ENCODE measurements at regions not wholly inside any gene's neighbourhood (a gene's known extent, or its start where the extent isn't known, plus 50 kb on each side); places are given as distances from the start of the nearest gene placed in this dataset.
"Not testable (repeated sequence)": the region's sequence is repeated elsewhere in the genome, so short reads cannot be mapped to it uniquely, and the experiment has no call there.

DNA sequence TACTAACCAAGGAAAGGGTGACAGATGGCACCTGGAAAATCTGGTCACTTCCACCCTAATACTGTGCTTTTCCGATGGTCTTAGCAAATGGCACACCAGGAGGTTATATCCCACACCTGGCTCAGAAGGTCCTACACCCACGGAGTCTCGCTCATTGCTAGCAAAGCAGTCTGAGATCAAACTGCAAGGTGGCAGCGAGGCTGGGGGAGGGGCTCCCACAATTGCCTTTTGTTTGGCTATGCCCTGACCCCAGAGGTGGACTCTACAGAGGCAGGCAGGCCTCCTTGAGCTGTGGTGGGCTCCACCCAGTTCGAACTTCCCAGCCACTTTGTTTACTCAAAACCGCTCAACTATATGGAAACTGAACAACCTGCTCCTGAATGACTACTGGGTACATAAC, 50.3 kb upstream of the UGT2B15 start:
- not testable (repeated sequence) for H3K4me2 ChIP-seq (ENCODE audit: low read length); H3K4me3 ChIP-seq (ENCODE audit: low read length); H2BK5ac ChIP-seq (ENCODE audit: low read length); H3K23ac ChIP-seq (ENCODE audit: low read length); H3K18ac ChIP-seq (ENCODE audit: low read length); H3K9ac ChIP-seq (ENCODE audit: low read length); H3K4me1 ChIP-seq (ENCODE audit: control insufficient read depth, low read depth, low read length); H2BK15ac ChIP-seq (replicated peaks; ENCODE audit: low read depth); H3K36me3 ChIP-seq (ENCODE audit: control insufficient read depth, insufficient read depth, low read length); H4K8ac ChIP-seq (ENCODE audit: low read depth, low read length); H3K27me3 ChIP-seq (ENCODE audit: insufficient read depth, low read length, poor library complexity); H2BK120ac ChIP-seq (ENCODE audit: low read depth, low read length); H3K27ac ChIP-seq (ENCODE audit: low read depth, low read length); H2AK5ac ChIP-seq (ENCODE audit: low read length); H3K56ac ChIP-seq (ENCODE audit: low read length); H3K79me2 ChIP-seq (ENCODE audit: control insufficient read depth, insufficient read depth, low read length); H3K4ac ChIP-seq (ENCODE audit: low read depth, low read length); DNase-seq; H4K5ac ChIP-seq (ENCODE audit: low read length); H3K79me1 ChIP-seq (ENCODE audit: low read length)
- no CpG with 5 or more reads among the region's 6 CpGs for WGBS (ENCODE audit: extremely low coverage, insufficient coverage, low lambda C conversion rate)

DNA sequence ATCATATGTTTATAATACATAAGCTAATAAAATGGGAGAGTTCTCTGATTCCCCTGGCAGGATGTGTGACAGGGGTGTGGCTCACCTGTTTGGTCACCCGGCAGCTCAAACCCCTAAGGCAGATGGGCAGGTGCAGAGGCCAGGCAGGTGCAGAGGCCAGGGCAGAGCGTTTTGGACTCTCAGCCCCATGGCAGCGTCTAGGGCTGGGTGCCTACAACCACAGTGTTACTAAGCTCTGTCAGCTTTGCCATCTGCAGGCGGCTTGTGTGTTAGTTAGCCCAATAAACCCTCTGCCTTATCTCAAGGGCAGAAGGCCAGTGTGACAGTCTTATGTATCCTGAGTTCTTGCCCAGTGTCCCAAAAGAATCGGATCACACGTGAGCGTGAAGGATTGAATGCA, 54.0 kb upstream of the UGT2B15 start:
- Histone ChIP-seq H3K56ac (ENCODE audit: low read length) (no peak overlapping the region), H3K4ac (ENCODE audit: low read depth, low read length) (no peak overlapping the region), H2BK5ac (ENCODE audit: low read length) (no peak overlapping the region), H2AK5ac (ENCODE audit: low read length) (no peak overlapping the region), H2BK120ac (ENCODE audit: low read depth, low read length) (no peak overlapping the region), H4K5ac (ENCODE audit: low read length) (no peak overlapping the region), H3K9ac (ENCODE audit: low read length) (no peak overlapping the region), H3K4me1 (ENCODE audit: control insufficient read depth, low read depth, low read length) (no peaks in the 10 kb centered on the region), H4K8ac (ENCODE audit: low read depth, low read length) (no peak overlapping the region), H3K23ac (ENCODE audit: low read length) (no peak overlapping the region), H3K27ac (ENCODE audit: low read depth, low read length) (no peak overlapping the region), H3K79me2 (ENCODE audit: control insufficient read depth, insufficient read depth, low read length) (no peaks in the 10 kb centered on the region), H2BK15ac (replicated peaks; ENCODE audit: low read depth) (no peak overlapping the region), H3K18ac (ENCODE audit: low read length) (no peak overlapping the region), H3K4me2 (ENCODE audit: low read length) (no peak overlapping the region), H3K79me1 (ENCODE audit: low read length) (no peaks in the 10 kb centered on the region), H3K36me3 (ENCODE audit: control insufficient read depth, insufficient read depth, low read length) (no peaks in the 10 kb centered on the region), H3K4me3 (ENCODE audit: low read length) (no peak overlapping the region), H3K27me3 (ENCODE audit: insufficient read depth, low read length, poor library complexity) (no peaks in the 10 kb centered on the region)
- no CpG with 5 or more reads among the region's 7 CpGs for WGBS (ENCODE audit: extremely low coverage, insufficient coverage, low lambda C conversion rate)
- no peak for DNase-seq

DNA sequence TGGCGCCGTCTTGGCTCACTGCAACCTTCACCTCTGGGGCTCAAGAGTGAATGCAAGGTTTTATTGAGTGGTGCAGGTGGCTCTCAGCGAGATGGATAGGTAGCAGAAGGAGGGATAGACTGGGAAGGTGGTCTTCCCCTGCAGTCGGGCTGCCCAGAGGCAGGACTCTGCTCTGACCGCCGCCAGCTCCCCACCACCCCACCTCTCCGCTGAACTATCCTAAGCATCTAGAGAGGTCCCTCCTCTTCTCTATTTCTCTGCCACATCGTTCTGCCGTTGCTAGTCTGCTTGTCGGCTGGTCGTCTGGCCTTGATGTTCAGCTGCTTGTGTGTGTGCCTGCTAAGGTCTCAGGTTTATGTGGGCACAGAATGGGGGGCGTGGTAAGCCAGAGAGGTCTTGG, 54.5 kb upstream of the UGT2B15 start:
- no peak overlapping the region for H2BK5ac ChIP-seq (ENCODE audit: low read length)
- H3K27me3 ChIP-seq (ENCODE audit: insufficient read depth, low read length, poor library complexity) = no peaks in the 10 kb centered on the region
- no peak overlapping the region for H3K4me3 ChIP-seq (ENCODE audit: low read length)
- no peak overlapping the region for H3K4me2 ChIP-seq (ENCODE audit: low read length)
- H3K36me3 ChIP-seq (ENCODE audit: control insufficient read depth, insufficient read depth, low read length) = no peaks in the 10 kb centered on the region
- H3K79me2 ChIP-seq (ENCODE audit: control insufficient read depth, insufficient read depth, low read length) = no peaks in the 10 kb centered on the region
- H3K56ac ChIP-seq (ENCODE audit: low read length) = no peak overlapping the region
- no peak overlapping the region for H3K18ac ChIP-seq (ENCODE audit: low read length)
- H3K27ac ChIP-seq (ENCODE audit: low read depth, low read length) = no peak overlapping the region
- no peak overlapping the region for H2BK15ac ChIP-seq (replicated peaks; ENCODE audit: low read depth)
- no peak overlapping the region for H3K4ac ChIP-seq (ENCODE audit: low read depth, low read length)
- no CpG with 5 or more reads among the region's 12 CpGs for WGBS (ENCODE audit: extremely low coverage, insufficient coverage, low lambda C conversion rate)
- no peak overlapping the region for H4K8ac ChIP-seq (ENCODE audit: low read depth, low read length)
- H2BK120ac ChIP-seq (ENCODE audit: low read depth, low read length) = no peak overlapping the region
- no peak for DNase-seq
- no peak overlapping the region for H3K23ac ChIP-seq (ENCODE audit: low read length)
- H3K9ac ChIP-seq (ENCODE audit: low read length) = no peak overlapping the region
- no peak overlapping the region for H4K5ac ChIP-seq (ENCODE audit: low read length)
- H2AK5ac ChIP-seq (ENCODE audit: low read length) = no peak overlapping the region
- no peaks in the 10 kb centered on the region for H3K79me1 ChIP-seq (ENCODE audit: low read length)
- H3K4me1 ChIP-seq (ENCODE audit: control insufficient read depth, low read depth, low read length) = no peaks in the 10 kb centered on the region

DNA sequence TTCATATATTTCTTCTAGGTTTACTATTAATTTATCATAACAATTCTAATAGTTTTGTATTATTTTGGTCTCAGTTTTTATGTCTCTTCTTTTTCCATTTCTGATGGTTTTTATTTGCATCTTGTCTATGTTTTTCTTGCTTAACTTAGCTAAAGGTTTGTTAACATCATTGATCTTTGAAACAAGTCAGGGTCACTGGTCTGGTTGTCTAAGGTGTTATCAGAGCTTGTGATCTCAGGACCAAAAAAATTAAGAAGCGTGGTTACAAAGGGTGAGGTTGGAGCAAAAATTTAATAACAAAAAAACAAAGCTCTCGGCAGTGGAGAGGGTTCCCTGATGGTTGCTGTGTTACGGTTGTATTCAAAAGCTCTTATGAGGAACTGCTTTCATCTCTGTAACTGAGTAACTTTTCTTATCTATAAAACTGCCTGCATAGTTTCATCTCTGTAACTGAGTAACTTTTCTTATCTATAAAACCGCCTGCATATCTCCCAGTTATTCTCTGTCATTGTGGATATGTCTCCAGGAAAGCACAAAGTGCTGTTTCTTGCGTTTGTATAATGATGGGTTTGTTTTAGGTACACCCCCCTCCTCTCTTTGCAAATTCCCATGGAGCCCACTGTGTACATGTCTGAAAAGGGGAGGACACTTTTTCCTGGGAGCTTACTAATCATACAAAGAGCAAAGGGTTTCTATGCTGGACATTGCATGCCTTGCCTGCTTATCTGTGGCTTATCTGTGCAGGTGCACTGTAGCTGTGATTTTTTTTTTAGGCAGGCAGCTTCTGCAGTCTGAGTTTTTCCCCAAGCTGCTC, 62.4 kb upstream of the UGT2B15 start:
- peak; percentile 23 for DNase-seq
- no peak overlapping the region for H3K9ac ChIP-seq (ENCODE audit: low read length)
- no peak overlapping the region for H4K8ac ChIP-seq (ENCODE audit: low read depth, low read length)
- no peak overlapping the region for H3K23ac ChIP-seq (ENCODE audit: low read length)
- no peak overlapping the region for H3K56ac ChIP-seq (ENCODE audit: low read length)
- H3K4me3 ChIP-seq (ENCODE audit: low read length) = no peak overlapping the region
- H3K36me3 ChIP-seq (ENCODE audit: control insufficient read depth, insufficient read depth, low read length) = no peaks in the 10 kb centered on the region
- H2BK120ac ChIP-seq (ENCODE audit: low read depth, low read length) = no peak overlapping the region
- no peaks in the 10 kb centered on the region for H3K79me1 ChIP-seq (ENCODE audit: low read length)
- no peak overlapping the region for H2BK5ac ChIP-seq (ENCODE audit: low read length)
- no peak overlapping the region for H2AK5ac ChIP-seq (ENCODE audit: low read length)
- H2BK15ac ChIP-seq (replicated peaks; ENCODE audit: low read depth) = no peak overlapping the region
- H3K79me2 ChIP-seq (ENCODE audit: control insufficient read depth, insufficient read depth, low read length) = no peaks in the 10 kb centered on the region
- H3K27me3 ChIP-seq (ENCODE audit: insufficient read depth, low read length, poor library complexity) = no peaks in the 10 kb centered on the region
- no peak overlapping the region for H3K4me2 ChIP-seq (ENCODE audit: low read length)
- no peak overlapping the region for H3K27ac ChIP-seq (ENCODE audit: low read depth, low read length)
- WGBS (ENCODE audit: extremely low coverage, insufficient coverage, low lambda C conversion rate) = no CpG with 5 or more reads among the region's 5 CpGs
- no peak overlapping the region for H3K18ac ChIP-seq (ENCODE audit: low read length)
- H3K4ac ChIP-seq (ENCODE audit: low read depth, low read length) = no peak overlapping the region
- H3K4me1 ChIP-seq (ENCODE audit: control insufficient read depth, low read depth, low read length) = no peaks in the 10 kb centered on the region
- H4K5ac ChIP-seq (ENCODE audit: low read length) = no peak overlapping the region

DNA sequence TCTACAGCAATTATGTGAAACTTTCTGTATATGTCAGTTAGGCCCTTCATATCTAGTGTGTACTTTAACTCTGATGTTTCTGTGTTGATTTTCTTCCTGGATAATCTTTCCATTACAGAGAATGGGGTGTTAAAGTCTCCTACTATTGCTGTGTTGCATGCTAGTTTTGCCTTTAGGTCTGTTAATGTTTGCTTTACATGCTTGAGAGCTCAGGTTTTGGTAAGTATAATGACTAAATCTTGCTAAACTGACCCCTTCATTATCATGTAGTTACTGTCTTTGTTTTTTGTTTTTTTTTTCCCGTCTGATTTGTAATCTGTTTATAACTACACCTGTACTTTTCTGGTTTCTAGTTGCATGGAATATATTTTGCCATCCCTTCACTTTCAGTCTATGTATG, 63.6 kb upstream of the UGT2B15 start:
- H3K27ac ChIP-seq (ENCODE audit: low read depth, low read length) = no peak overlapping the region
- WGBS (ENCODE audit: extremely low coverage, insufficient coverage, low lambda C conversion rate) = no CpG with 5 or more reads among the region's 1 CpG

DNA sequence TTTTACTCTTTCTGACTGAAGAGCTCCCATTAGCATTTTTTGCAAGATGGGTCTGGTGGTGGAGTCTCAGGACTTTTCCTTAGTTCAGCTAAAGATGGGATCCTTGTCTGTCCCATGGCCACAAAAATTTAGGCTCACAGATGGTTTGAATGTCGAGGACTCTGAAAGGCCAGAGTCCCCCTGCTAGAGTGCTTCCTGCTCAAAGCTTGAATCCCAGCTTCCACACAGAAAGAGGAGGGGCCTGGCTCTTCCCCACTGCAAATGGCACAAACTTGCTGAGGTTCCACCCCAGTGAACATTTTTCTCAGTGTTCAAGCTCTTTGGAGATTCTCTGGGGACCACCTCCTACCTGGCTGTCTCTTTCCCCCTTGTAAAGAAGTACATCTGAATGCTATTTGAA, 64.7 kb upstream of the UGT2B15 start:
- Histone ChIP-seq H3K4me1 (ENCODE audit: control insufficient read depth, low read depth, low read length) (no peaks in the 10 kb centered on the region), H3K9ac (ENCODE audit: low read length) (no peak overlapping the region), H3K79me2 (ENCODE audit: control insufficient read depth, insufficient read depth, low read length) (no peaks in the 10 kb centered on the region), H3K4ac (ENCODE audit: low read depth, low read length) (no peak overlapping the region), H3K23ac (ENCODE audit: low read length) (no peak overlapping the region), H4K5ac (ENCODE audit: low read length) (no peak overlapping the region), H2BK120ac (ENCODE audit: low read depth, low read length) (no peak overlapping the region), H3K56ac (ENCODE audit: low read length) (no peak overlapping the region), H3K36me3 (ENCODE audit: control insufficient read depth, insufficient read depth, low read length) (no peaks in the 10 kb centered on the region), H3K27ac (ENCODE audit: low read depth, low read length) (no peak overlapping the region), H2BK15ac (replicated peaks; ENCODE audit: low read depth) (no peak overlapping the region), H2AK5ac (ENCODE audit: low read length) (no peak overlapping the region), H3K79me1 (ENCODE audit: low read length) (no peaks in the 10 kb centered on the region), H2BK5ac (ENCODE audit: low read length) (no peak overlapping the region), H4K8ac (ENCODE audit: low read depth, low read length) (no peak overlapping the region), H3K4me3 (ENCODE audit: low read length) (no peak overlapping the region), H3K27me3 (ENCODE audit: insufficient read depth, low read length, poor library complexity) (no peaks in the 10 kb centered on the region), H3K18ac (ENCODE audit: low read length) (no peak overlapping the region), H3K4me2 (ENCODE audit: low read length) (no peak overlapping the region)
- no CpG with 5 or more reads among the region's 1 CpG for WGBS (ENCODE audit: extremely low coverage, insufficient coverage, low lambda C conversion rate)
- DNase-seq = no peak

More for the DNA sequence above, 63.6 kb upstream of the UGT2B15 start:
- no peak overlapping the region for H3K56ac ChIP-seq (ENCODE audit: low read length)
- no peak overlapping the region for H2BK15ac ChIP-seq (replicated peaks; ENCODE audit: low read depth)
- H3K79me2 ChIP-seq (ENCODE audit: control insufficient read depth, insufficient read depth, low read length) = no peaks in the 10 kb centered on the region
- no peak overlapping the region for H3K4me3 ChIP-seq (ENCODE audit: low read length)
- DNase-seq = no peak
- no peaks in the 10 kb centered on the region for H3K36me3 ChIP-seq (ENCODE audit: control insufficient read depth, insufficient read depth, low read length)
- no peak overlapping the region for H3K4me2 ChIP-seq (ENCODE audit: low read length)
- no peak overlapping the region for H3K18ac ChIP-seq (ENCODE audit: low read length)
- H4K5ac ChIP-seq (ENCODE audit: low read length) = no peak overlapping the region
- no peak overlapping the region for H3K9ac ChIP-seq (ENCODE audit: low read length)
- no peak overlapping the region for H2BK5ac ChIP-seq (ENCODE audit: low read length)
- H3K27me3 ChIP-seq (ENCODE audit: insufficient read depth, low read length, poor library complexity) = no peaks in the 10 kb centered on the region
- H3K79me1 ChIP-seq (ENCODE audit: low read length) = no peaks in the 10 kb centered on the region
- H2AK5ac ChIP-seq (ENCODE audit: low read length) = no peak overlapping the region
- H4K8ac ChIP-seq (ENCODE audit: low read depth, low read length) = no peak overlapping the region
- H3K4ac ChIP-seq (ENCODE audit: low read depth, low read length) = no peak overlapping the region
- H3K4me1 ChIP-seq (ENCODE audit: control insufficient read depth, low read depth, low read length) = no peaks in the 10 kb centered on the region
- no peak overlapping the region for H2BK120ac ChIP-seq (ENCODE audit: low read depth, low read length)
- H3K23ac ChIP-seq (ENCODE audit: low read length) = no peak overlapping the region

Measured in mesendoderm (in vitro differentiated cells).